ENCODE measurements at regions not wholly inside any gene's neighbourhood (a gene's known extent, or its start where the extent isn't known, plus 50 kb on each side); places are given as distances from the start of the nearest gene placed in this dataset.

- Histone ChIP-seq H3K27me3 (ENCODE audit: control insufficient read depth, insufficient read depth, low read length) (no peaks in the 10 kb centered on the region), H3K9ac (ENCODE audit: insufficient read depth, low read length) (no peak overlapping the region), H3K4me1 (ENCODE audit: control insufficient read depth, extremely low read depth, insufficient read depth, low read length) (no peaks in the 10 kb centered on the region), H3K4me3 (replicated peaks in 1 of 4; ENCODE audit: control extremely low read depth in 1 of 4, insufficient read depth in 1 of 4, low read depth in 3 of 4, low read length in 4 of 4) (peak overlapping the region in 1 of 4 experiments; percentile 2), H3K27ac (ENCODE audit: insufficient read depth, low read length) (no peak overlapping the region), H3K9me3 (ENCODE audit: control insufficient read depth, insufficient read depth, low read depth, low read length) (no peaks in the 10 kb centered on the region), H2AFZ (ENCODE audit: low read length) (no peak overlapping the region), H4K20me1 (ENCODE audit: control insufficient read depth, extremely low read depth, insufficient read depth, low read length) (no peaks in the 10 kb centered on the region), H3K4me2 (ENCODE audit: extremely low read depth, insufficient read depth, low read length) (no peak overlapping the region), H3K36me3 (ENCODE audit: control insufficient read depth, insufficient read depth, low read length) (no peaks in the 10 kb centered on the region), H3K79me2 (ENCODE audit: control insufficient read depth, insufficient read depth, low read length) (no peaks in the 10 kb centered on the region)
- TF ChIP-seq EZH2 (IDR thresholded peaks at IDR 0.05; ENCODE audit: low read length, missing control alignments) (no peak), CTCF (conservative IDR thresholded peaks at IDR 0.05 in 1 of 2, IDR thresholded peaks at IDR 0.05 in 1 of 2; ENCODE audit: low read depth in 1 of 2, low read length in 2 of 2) (no peak)
- DNase-seq (ENCODE audit: low read depth in 2 of 2): peak; percentile 2
Observed at GRCh38 chr3:161915418-161915750, 418.8 kb downstream of the OTOL1 start.

GRCh38 chr3:161920196-161920595, 423.6 kb downstream of the OTOL1 start:
- no peak overlapping the region for H3K27ac ChIP-seq (ENCODE audit: insufficient read depth, low read length)
- H3K4me1 ChIP-seq (ENCODE audit: control insufficient read depth, extremely low read depth, insufficient read depth, low read length): no peaks in the 10 kb centered on the region
- TF ChIP-seq CTCF (conservative IDR thresholded peaks at IDR 0.05 in 1 of 2, IDR thresholded peaks at IDR 0.05 in 1 of 2; ENCODE audit: low read depth in 1 of 2, low read length in 2 of 2) (no peak), EZH2 (IDR thresholded peaks at IDR 0.05; ENCODE audit: low read length, missing control alignments) (no peak)
- no peaks in the 10 kb centered on the region for H3K36me3 ChIP-seq (ENCODE audit: control insufficient read depth, insufficient read depth, low read length)
- H3K4me2 ChIP-seq (ENCODE audit: extremely low read depth, insufficient read depth, low read length): no peak overlapping the region
- H3K9me3 ChIP-seq (ENCODE audit: control insufficient read depth, insufficient read depth, low read depth, low read length): no peaks in the 10 kb centered on the region
- peak in 1 of 2 donors; percentile 13 for DNase-seq (ENCODE audit: low read depth in 2 of 2)
- H4K20me1 ChIP-seq (ENCODE audit: control insufficient read depth, extremely low read depth, insufficient read depth, low read length): no peaks in the 10 kb centered on the region
- no peak overlapping the region for H3K4me3 ChIP-seq (replicated peaks in 1 of 4; ENCODE audit: control extremely low read depth in 1 of 4, insufficient read depth in 1 of 4, low read depth in 3 of 4, low read length in 4 of 4)
- no peak overlapping the region for H2AFZ ChIP-seq (ENCODE audit: low read length)
- no peaks in the 10 kb centered on the region for H3K79me2 ChIP-seq (ENCODE audit: control insufficient read depth, insufficient read depth, low read length)
- no peak overlapping the region for H3K9ac ChIP-seq (ENCODE audit: insufficient read depth, low read length)
- no peaks in the 10 kb centered on the region for H3K27me3 ChIP-seq (ENCODE audit: control insufficient read depth, insufficient read depth, low read length)

GRCh38 chr3:161925749-161926360, 429.2 kb downstream of the OTOL1 start:
- Histone ChIP-seq H3K4me1 (ENCODE audit: control insufficient read depth, extremely low read depth, insufficient read depth, low read length) (no peaks in the 10 kb centered on the region), H3K4me3 (replicated peaks in 1 of 4; ENCODE audit: control extremely low read depth in 1 of 4, insufficient read depth in 1 of 4, low read depth in 3 of 4, low read length in 4 of 4) (no peak overlapping the region), H3K4me2 (ENCODE audit: extremely low read depth, insufficient read depth, low read length) (no peak overlapping the region), H3K9me3 (ENCODE audit: control insufficient read depth, insufficient read depth, low read depth, low read length) (no peaks in the 10 kb centered on the region), H3K79me2 (ENCODE audit: control insufficient read depth, insufficient read depth, low read length) (no peaks in the 10 kb centered on the region), H4K20me1 (ENCODE audit: control insufficient read depth, extremely low read depth, insufficient read depth, low read length) (no peaks in the 10 kb centered on the region), H3K27ac (ENCODE audit: insufficient read depth, low read length) (no peak overlapping the region), H3K27me3 (ENCODE audit: control insufficient read depth, insufficient read depth, low read length) (no peaks in the 10 kb centered on the region), H3K36me3 (ENCODE audit: control insufficient read depth, insufficient read depth, low read length) (no peaks in the 10 kb centered on the region), H2AFZ (ENCODE audit: low read length) (no peak overlapping the region), H3K9ac (ENCODE audit: insufficient read depth, low read length) (no peak overlapping the region)
- DNase-seq (ENCODE audit: low read depth in 2 of 2): peak in 1 of 2 donors; percentile 39
- TF ChIP-seq CTCF (conservative IDR thresholded peaks at IDR 0.05 in 1 of 2, IDR thresholded peaks at IDR 0.05 in 1 of 2; ENCODE audit: low read depth in 1 of 2, low read length in 2 of 2): peak in 1 of 2 donors; percentile 39
- TF ChIP-seq EZH2 (IDR thresholded peaks at IDR 0.05; ENCODE audit: low read length, missing control alignments): no peak
